DND-41 (cell line): ENCODE measurements at regions not wholly inside any gene's neighbourhood (a gene's known extent, or its start where the extent isn't known, plus 50 kb on each side); places are given as distances from the start of the nearest gene placed in this dataset.

Experiments
- EZH2 ChIP-seq: IDR thresholded peaks from 3 replicates; pipeline ENCODE4 v1.6.1; 2012; ENCODE audit warnings: borderline replicate concordance, low read depth, mild to moderate bottlenecking, moderate library complexity, low read length, inconsistent platforms; ENCODE audit not compliant: severe bottlenecking
- TF ChIP-seq, protein P1 (sequence below): IDR thresholded peaks from 2 replicates; pipeline ENCODE4 v1.5.1; 2012; ENCODE audit warnings: borderline replicate concordance, low read length, moderate library complexity, mild to moderate bottlenecking; ENCODE audit not compliant: poor library complexity, severe bottlenecking; ENCODE audit errors: extremely low read depth

DNA sequence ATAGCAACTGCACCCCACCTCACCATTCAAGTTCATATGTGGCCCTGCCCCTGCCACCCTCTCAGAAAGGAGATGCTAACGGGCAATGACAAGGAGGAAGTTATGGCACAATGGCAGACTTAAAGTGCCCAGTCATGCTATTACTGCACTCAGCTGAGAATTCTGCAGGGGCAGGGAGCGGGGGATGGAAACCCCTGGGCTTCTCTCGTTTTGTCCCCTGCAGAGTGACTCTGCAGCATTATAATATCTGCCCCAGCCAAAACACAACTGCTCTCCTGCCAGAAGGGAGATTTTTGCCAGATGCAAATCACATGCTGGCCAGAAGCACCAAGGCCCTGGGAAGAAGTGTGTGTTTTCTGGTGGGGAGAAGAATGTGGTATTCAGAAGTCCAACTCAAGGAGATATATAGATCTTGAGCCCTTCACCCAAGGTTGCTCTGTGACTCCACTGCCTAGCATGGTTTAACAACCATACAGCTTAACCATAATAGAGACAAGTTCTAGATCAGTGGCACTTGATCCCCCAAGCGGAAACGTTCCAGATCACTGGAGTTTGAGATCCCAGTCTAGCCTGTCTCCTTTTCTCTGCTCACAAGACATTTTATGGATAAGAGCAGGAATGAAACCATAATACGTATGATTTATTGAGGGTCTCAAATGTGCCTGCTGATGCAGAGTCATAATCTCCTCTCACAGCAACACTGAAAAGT lies 207.0 kb upstream of the MAP3K1 start:
- TF ChIP-seq, protein P1, sequence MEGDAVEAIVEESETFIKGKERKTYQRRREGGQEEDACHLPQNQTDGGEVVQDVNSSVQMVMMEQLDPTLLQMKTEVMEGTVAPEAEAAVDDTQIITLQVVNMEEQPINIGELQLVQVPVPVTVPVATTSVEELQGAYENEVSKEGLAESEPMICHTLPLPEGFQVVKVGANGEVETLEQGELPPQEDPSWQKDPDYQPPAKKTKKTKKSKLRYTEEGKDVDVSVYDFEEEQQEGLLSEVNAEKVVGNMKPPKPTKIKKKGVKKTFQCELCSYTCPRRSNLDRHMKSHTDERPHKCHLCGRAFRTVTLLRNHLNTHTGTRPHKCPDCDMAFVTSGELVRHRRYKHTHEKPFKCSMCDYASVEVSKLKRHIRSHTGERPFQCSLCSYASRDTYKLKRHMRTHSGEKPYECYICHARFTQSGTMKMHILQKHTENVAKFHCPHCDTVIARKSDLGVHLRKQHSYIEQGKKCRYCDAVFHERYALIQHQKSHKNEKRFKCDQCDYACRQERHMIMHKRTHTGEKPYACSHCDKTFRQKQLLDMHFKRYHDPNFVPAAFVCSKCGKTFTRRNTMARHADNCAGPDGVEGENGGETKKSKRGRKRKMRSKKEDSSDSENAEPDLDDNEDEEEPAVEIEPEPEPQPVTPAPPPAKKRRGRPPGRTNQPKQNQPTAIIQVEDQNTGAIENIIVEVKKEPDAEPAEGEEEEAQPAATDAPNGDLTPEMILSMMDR = no peak
- no peak for TF ChIP-seq EZH2
